ENCODE measurements at regions not wholly inside any gene's neighbourhood (a gene's known extent, or its start where the extent isn't known, plus 50 kb on each side); places are given as distances from the start of the nearest gene placed in this dataset.

GRCh38 chr9:89698411-89699005, 93.7 kb downstream of the GADD45G start:
- DNase-seq = no peak

GRCh38 chr9:89699646-89700045, 94.8 kb downstream of the GADD45G start:
- DNase-seq = no peak

DNA sequence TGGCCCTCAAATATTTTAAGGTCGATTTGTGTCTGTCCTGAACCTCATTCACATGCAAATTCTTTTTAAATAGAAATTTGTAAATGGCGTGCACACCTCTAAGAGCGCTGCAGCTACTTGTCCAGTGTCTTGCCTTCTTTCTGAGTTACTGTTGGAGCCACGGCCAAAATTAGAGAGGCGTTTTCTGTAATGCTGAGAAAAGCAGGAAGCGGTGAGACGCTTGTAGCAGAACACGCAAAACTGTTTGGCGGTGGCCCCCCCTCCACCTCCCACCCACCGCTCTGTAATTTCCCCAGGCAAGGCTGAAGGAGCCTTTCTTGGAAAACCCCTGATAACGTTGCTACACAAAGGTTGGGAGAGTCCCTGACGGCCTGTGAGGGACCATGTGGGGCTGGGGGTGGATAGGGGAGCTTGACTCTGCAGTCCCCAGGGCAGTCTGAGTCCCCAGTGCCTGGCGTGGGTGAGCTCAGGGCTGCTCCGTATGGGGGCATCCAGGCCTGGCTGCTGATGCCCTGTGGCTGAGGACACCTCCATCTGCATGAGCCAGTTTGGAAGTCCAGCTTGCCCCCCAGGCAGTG, 96.5 kb downstream of the GADD45G start:
- DNase-seq = no peak

DNA sequence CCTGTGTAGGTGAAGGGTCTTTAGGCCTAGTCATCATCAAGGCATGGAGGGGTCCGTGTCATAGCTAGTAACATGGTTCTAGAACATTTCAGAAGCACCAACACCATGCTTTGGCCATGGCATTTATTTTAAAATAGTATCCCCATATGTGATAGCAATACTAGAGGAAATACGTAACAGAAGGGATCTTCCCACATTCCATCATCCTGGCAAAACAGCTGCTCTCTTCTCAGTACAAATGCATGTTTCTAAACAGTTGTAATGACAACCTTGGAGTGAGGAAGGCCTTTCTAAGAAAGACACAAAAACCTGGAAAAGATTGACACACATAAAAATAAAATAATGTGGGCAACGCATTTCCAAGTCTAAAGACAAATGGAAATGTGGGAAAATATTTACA, 97.6 kb downstream of the GADD45G start:
- DNase-seq = no peak

- no peak for DNase-seq
Observed at GRCh38 chr9:89705651-89706050, 100.8 kb downstream of the GADD45G start.

DNA sequence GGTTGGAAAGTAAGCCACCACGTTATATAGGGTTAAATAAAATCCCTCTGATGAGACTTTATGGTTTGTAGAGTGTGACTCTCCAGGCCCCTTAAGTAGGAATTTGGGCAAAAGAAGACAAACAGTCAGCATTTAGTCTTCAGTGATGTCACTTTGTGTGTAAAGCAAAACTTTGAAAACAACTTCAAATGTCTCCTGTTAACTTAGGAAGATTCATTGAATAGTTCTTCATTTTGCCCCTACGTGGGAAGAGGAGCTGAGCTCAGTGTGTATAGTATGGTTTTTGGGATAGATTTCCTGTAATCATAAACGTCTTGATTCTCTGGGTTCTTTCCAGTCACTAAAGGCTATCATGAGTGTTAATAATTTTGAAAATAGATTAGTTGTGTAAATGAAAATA, 101.3 kb downstream of the GADD45G start:
- no peak for DNase-seq

DNA sequence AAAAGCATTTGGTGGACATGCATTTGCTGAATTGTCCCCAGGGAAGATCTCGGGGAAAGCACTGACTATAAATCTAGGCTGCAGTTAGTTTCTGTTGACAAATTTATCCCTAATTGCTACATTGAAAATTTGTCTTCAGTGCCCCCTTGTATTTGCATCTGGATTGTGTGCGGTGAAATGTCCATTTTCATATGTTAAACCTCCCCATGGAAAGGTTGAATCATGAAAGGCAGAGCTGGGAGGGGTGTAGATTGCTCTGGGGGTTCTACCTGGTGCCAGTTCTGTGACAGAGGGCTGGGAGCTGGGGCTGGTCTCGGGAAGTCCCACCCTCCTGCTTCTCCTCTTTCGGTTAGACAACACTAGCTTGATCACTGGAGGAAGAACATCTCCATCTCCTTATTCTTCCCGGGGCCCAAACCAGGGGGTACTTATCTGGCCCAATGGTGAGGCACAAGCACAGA, 101.9 kb downstream of the GADD45G start:
- DNase-seq = no peak

GRCh38 chr9:89710697-89711096, 105.9 kb downstream of the GADD45G start:
- DNase-seq = no peak

GRCh38 chr9:89711866-89712265, 107.1 kb downstream of the GADD45G start:
- DNase-seq = no peak

GRCh38 chr9:89712283-89712682, 107.5 kb downstream of the GADD45G start:
- DNase-seq = no peak

GRCh38 chr9:89714321-89714720, 109.5 kb downstream of the GADD45G start:
- DNase-seq = no peak

DNA sequence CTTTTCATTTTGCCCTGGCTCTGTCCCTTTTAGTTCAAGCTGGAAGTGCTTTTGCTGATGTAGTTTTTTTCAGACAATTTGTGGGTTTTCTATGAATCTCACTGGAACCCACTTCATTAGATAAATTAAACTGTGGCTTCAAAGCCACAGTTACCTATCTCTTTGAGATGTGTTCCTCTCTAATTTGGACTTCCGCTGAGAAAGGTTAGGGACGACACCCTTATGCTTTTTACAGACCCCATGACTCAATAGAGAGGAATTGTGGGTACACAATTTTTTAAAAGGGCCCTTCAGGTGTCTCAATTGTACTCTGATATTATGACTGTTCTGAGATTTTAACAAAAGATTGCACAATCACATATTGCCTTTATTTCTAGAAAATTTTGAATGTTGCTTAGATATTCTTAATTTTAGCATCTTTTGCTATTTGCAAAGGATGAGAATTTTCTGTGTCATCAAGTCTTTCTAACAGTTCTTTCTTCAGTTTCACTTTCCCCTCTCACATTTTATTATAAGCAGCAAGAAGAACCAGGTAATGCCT, 110.6 kb downstream of the GADD45G start:
- DNase-seq = no peak

DNA sequence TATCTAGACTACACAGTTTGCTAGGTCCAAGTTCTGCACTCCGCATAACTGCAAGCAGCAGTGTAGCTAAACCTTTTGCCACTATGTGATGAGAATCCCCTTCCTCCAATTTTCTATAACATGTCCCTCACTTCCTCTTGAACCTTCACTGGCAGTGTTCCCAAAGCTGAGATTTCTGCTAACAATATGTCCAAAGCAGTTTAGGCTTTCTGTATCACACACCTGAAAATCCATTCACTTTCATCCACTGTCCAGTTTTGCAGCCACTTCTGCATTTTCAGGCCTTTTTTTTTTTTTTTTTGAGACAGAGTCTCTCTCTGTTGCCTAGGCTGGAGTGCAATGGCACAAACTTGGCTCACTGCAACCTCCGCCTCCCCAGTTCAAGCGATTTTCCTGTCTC, 111.1 kb downstream of the GADD45G start:
- DNase-seq = no peak

DNA sequence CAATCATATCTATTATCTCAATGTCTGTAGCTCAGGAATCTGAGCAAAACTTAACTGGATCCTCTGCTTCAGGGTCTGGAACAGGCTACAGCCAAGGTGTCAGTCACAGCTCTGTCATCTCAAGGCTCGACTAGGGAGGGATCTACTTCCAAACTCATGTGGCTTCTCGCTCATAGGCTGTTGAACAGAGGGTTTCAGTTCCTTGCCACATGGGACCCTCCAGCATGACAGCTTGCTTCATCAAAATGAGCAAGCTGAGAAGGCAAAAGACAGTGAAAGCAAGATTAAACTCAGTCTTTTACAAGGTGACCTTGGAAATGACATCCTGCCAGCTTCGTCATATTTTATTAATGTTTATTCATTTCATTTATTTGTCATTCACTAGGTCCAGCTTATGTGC, 111.7 kb downstream of the GADD45G start:
- no peak for DNase-seq

- DNase-seq = no peak
Observed at GRCh38 chr9:89718176-89718575, 113.4 kb downstream of the GADD45G start.

DNA sequence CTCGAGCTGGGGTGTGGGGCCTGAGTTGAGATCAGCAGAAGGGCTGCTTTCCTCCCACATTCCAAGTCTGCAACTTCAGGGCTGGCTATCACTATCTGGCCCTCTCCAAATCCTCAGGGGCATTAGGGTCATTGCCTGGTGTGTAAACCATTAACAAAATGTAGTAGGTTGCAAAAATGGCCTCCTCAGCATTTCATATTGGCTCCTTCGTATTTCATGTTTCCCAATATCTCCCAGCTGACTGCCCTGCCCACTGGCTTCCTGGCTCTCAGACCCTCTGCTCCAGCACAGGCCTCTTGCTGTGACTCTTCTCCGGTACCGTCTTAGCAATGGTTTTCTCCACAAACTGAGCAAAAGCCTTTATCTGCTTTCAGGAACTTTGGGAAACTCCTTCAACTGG, 113.8 kb downstream of the GADD45G start:
- DNase-seq = no peak

- no peak for DNase-seq
Observed at GRCh38 chr9:89719202-89719601, 114.4 kb downstream of the GADD45G start.

DNA sequence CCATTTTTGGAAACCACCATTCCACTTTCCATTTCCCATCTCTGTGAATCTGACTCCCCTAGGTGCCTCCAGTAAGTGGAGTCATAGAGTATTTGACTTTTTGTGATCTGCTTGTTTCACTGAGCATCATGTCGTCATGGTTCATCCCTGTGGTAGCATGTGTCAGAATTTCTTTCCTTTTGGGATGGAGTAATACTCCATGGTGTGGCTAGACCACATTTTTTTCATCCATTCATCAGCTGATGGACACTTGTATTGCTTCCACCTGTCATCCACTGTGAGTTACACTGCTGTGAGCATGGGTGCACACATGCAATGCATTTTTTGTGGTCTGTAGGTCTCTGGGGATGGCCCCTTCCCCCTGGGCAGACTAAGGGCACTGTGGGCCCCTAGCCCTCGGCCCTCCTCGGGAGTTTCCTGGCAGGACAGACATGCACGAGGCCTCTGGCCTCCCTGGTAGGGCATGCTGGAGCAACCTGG, 115.9 kb downstream of the GADD45G start:
- no peak for DNase-seq

- no peak for DNase-seq
Observed at GRCh38 chr9:89721176-89721700, 116.4 kb downstream of the GADD45G start.

GRCh38 chr9:89721971-89722530, 117.2 kb downstream of the GADD45G start:
- DNase-seq = no peak

DNA sequence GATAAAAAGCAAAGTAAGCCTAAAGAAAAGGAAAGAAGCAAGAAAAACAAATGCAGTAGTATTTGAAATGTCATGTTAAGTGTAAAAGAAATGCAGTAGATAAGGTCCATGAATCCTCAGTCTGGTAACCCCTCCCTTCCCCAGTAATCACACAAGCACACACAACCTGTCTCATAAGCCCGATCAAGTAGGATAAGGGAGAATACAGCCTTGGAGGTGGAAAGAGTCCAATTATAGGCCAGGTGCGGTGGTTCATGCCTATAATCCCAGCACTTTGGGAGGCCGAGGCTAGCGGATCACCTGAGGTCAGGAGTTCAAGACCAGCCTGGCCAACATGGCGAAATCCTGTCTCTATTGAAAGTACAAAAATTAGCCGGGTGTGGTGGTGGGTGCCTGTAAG, 117.9 kb downstream of the GADD45G start:
- DNase-seq = no peak

GRCh38 chr9:89723469-89724100, 118.8 kb downstream of the GADD45G start:
- DNase-seq = no peak

DNA sequence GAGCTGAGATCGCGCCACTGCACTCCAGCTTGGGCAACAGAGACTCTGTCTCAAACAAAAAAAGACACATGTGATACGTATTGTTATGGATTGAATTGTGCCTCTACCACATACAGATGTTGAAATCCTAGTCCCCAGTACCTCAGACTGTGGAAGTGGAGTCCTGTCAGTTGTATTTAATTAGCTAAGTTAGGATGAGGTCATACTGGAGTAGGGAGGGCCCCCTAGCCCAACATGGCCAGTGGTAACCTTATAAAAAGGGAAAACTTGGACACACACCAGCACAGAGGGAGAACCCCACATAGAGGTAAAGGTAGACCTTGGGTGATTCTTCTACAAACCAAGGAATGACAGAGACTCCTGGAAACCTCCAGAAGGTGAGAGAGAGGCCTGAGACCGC, 119.8 kb downstream of the GADD45G start:
- DNase-seq = no peak

GRCh38 chr9:89725271-89725670, 120.5 kb downstream of the GADD45G start:
- no peak for DNase-seq
